K562 (cell line): ENCODE measurements at regions not wholly inside any gene's neighbourhood (a gene's known extent, or its start where the extent isn't known, plus 50 kb on each side); places are given as distances from the start of the nearest gene placed in this dataset.
A peak's percentile ranks its signal among the peaks of the same experiment; 100 is the strongest.

Source experiments
- ATAC-seq: fragments of 200-7000 bp; cut with Tn5 transposase; 3 replicates; pipeline ENCODE4 v1.9.1; 2020; ENCODE audit warnings: moderate library complexity
- BruUV-seq: library from RNA; stranded (reverse); fragments of 400-500 nt; replicated peaks from 2 replicates; lab custom pipeline; 2021; lab: Mats Ljungman, UMichigan
- CTCF ChIA-PET: fragments of 300-600 bp; formaldehyde crosslinking; extraction: SDS; loops from one replicate; lab custom pipeline; 2021; ENCODE audit warnings: low intra/inter-chr PET ratio; lab: Yijun Ruan, JAX
- POLR2A ChIA-PET: fragments of 300-600, 350-650 bp; sonication (Branson Sonifier 250); formaldehyde crosslinking; extraction: SDS; loops from one replicate; lab custom pipeline; 2021; ENCODE audit warnings: antibody characterized with exemption, inconsistent platforms; lab: Yijun Ruan, JAX
- DNase-seq, 4 experiments: peaks; one replicate each; pipeline versions ENCODE4 v3.0.0 to v3.0.0-alpha.2; 2011 to 2018; ENCODE audit warnings: low spot score in 3 of 4, mixed read lengths in 3 of 4; ENCODE audit errors: extremely low read depth in 1 of 4
- FAIRE-seq: peaks from 2 replicates; lab custom pipeline; 2011; peaks lifted over from hg19 to GRCh38; lab: Jason Lieb, UNC
- H2AFZ ChIP-seq: 2 replicates; pipeline ENCODE4 v1.6.0; 2011; ENCODE audit warnings: low read depth, low read length, control low read depth, inconsistent platforms
- H3K27ac ChIP-seq: fragments of 200-600 bp; 3 replicates; pipeline ENCODE4 v1.8.0; 2011; ENCODE audit warnings: low read depth, mild to moderate bottlenecking, control low read depth, inconsistent platforms, low read length, moderate library complexity, mixed read lengths; ENCODE audit errors: extremely low read depth
- H3K27me3 ChIP-seq, 2 experiments: fragments of 300-600 bp in 1 of 2; 2 replicates in 1 of 2; 3 replicates in 1 of 2; pipeline versions ENCODE4 v1.6.0 to v1.8.0; 2011; ENCODE audit warnings: inconsistent platforms in 2 of 2, low read length in 2 of 2, mild to moderate bottlenecking in 1 of 2, mixed read lengths in 1 of 2, moderate library complexity in 1 of 2; ENCODE audit not compliant: control insufficient read depth in 2 of 2, insufficient read depth in 2 of 2
- H3K36me3 ChIP-seq: fragments of 300-600 bp; 3 replicates; pipeline ENCODE4 v1.8.0; 2011; ENCODE audit warnings: mild to moderate bottlenecking, low read length, inconsistent platforms; ENCODE audit not compliant: control insufficient read depth, insufficient read depth
- H3K4me1 ChIP-seq, 2 experiments: fragments of 200-600 bp in 1 of 2; replicated peaks in 1 of 2; 2 replicates in 1 of 2; 3 replicates in 1 of 2; pipeline versions ENCODE4 v1.5.1 to v1.8.0; 2011; ENCODE audit warnings: inconsistent platforms in 2 of 2, low read length in 2 of 2, mild to moderate bottlenecking in 1 of 2, mixed read lengths in 1 of 2, moderate library complexity in 1 of 2; ENCODE audit not compliant: control insufficient read depth in 2 of 2, insufficient read depth in 2 of 2
- H3K4me2 ChIP-seq: 2 replicates; pipeline ENCODE4 v1.6.1; 2011; ENCODE audit warnings: low read length, control low read depth, inconsistent platforms, mixed read lengths; ENCODE audit not compliant: insufficient read depth
- H3K4me3 ChIP-seq: fragments of 200-600 bp; sonication (generic), shearing (Covaris generic); 2 replicates; pipeline ENCODE4 v1.5.1; 2016; ENCODE audit warnings: control low read depth, inconsistent platforms
- H3K79me2 ChIP-seq: fragments of 200-600 bp; 3 replicates; pipeline ENCODE4 v1.8.0; 2011; ENCODE audit warnings: low read length, inconsistent platforms; ENCODE audit not compliant: control insufficient read depth, insufficient read depth
- H3K9ac ChIP-seq, 2 experiments: 2 replicates each; pipeline versions ENCODE4 v1.6.0 to v1.6.1; 2011; ENCODE audit warnings: low read depth in 2 of 2, low read length in 2 of 2, control low read depth in 1 of 2, inconsistent platforms in 1 of 2, mild to moderate bottlenecking in 1 of 2, mixed read lengths in 1 of 2; ENCODE audit not compliant: insufficient read depth in 1 of 2
- H3K9me1 ChIP-seq: one replicate; pipeline ENCODE4 v1.6.0; 2011; ENCODE audit warnings: inconsistent platforms, mild to moderate bottlenecking, low read length, moderate library complexity; ENCODE audit not compliant: control insufficient read depth, insufficient read depth
- H3K9me3 ChIP-seq: replicated peaks from 2 replicates; pipeline ENCODE4 v1.5.1; 2011; ENCODE audit warnings: low read depth, low read length, inconsistent platforms; ENCODE audit not compliant: control insufficient read depth, insufficient read depth
- H4K20me1 ChIP-seq: replicated peaks from 2 replicates; pipeline ENCODE4 v1.6.1; 2011; ENCODE audit warnings: low read length, inconsistent platforms, mixed read lengths; ENCODE audit not compliant: control insufficient read depth, insufficient read depth
- BMI1 ChIP-seq: fragments of 150-350 bp; IDR thresholded peaks from 2 replicates; pipeline ENCODE4 v1.6.1; 2014; ENCODE audit warnings: low read length
- CBFA2T2 ChIP-seq: fragments of 450-650 bp; conservative IDR thresholded peaks from 2 replicates; pipeline ENCODE4 v1.6.1; 2017; ENCODE audit warnings: mild to moderate bottlenecking
- ESRRA ChIP-seq: fragments of 450-650 bp; IDR thresholded peaks from 2 replicates; pipeline ENCODE4 v1.6.1; 2014; ENCODE audit warnings: low read depth, mild to moderate bottlenecking, moderate library complexity, borderline replicate concordance
- FOS ChIP-seq: IDR thresholded peaks from 3 replicates; pipeline ENCODE4 v1.6.1; 2011; ENCODE audit not compliant: insufficient read length; ENCODE audit errors: extremely low read depth
- MCM5 ChIP-seq: fragments of 450-650 bp; IDR thresholded peaks from 2 replicates; pipeline ENCODE4 v1.6.1; 2016; ENCODE audit warnings: low read depth
- NFYB ChIP-seq: IDR thresholded peaks from 2 replicates; pipeline ENCODE4 v1.6.1; 2011; ENCODE audit warnings: mild to moderate bottlenecking, moderate library complexity; ENCODE audit not compliant: insufficient read length; ENCODE audit errors: extremely low read depth
- RAD51 ChIP-seq: fragments of 450-650 bp; IDR thresholded peaks from 2 replicates; pipeline ENCODE4 v1.7.1; 2016; ENCODE audit warnings: low read depth, mild to moderate bottlenecking, borderline replicate concordance
- RBM34 ChIP-seq: fragments of 200-400 bp; formaldehyde crosslinking; IDR thresholded peaks from 2 replicates; pipeline ENCODE4 v1.6.1; 2018; ENCODE audit warnings: low read length, borderline replicate concordance; ENCODE audit not compliant: insufficient read depth
- TFE3 ChIP-seq: fragments of 450-650 bp; formaldehyde crosslinking; IDR thresholded peaks from 2 replicates; pipeline ENCODE4 v1.4.0; 2020; ENCODE audit warnings: mild to moderate bottlenecking, mixed read lengths
- THAP7 ChIP-seq: fragments of 250-450 bp; sonication (Bioruptor Pico); IDR thresholded peaks from 2 replicates; pipeline ENCODE4 v1.5.0; 2021
- USF1 ChIP-seq: sonication (generic); formaldehyde crosslinking; IDR thresholded peaks from 2 replicates; pipeline ENCODE4 v1.9.0; 2022; ENCODE audit warnings: mild to moderate bottlenecking, missing genetic modification reagents
- ZNF23 ChIP-seq: fragments of 250-450 bp; sonication (Bioruptor Pico); IDR thresholded peaks from 2 replicates; pipeline ENCODE4 v1.4.0; 2020; ENCODE audit warnings: mild to moderate bottlenecking
- ZNF780A ChIP-seq: fragments of 250-450 bp; sonication (Bioruptor Pico); IDR thresholded peaks from 2 replicates; pipeline ENCODE4 v1.5.0; 2021; ENCODE audit warnings: mild to moderate bottlenecking
- whole genome bisulfite sequencing: fragments of 100-300 bp; shearing (Covaris generic); methylation state at CpG from one replicate; pipeline ENCODE4 v1.1.6; 2016; ENCODE audit warnings: low coverage, mixed read lengths; ENCODE audit not compliant: insufficient coverage; ENCODE audit errors: missing lambda C conversion rate; 5-methylcytosine and 5-hydroxymethylcytosine counted together
- in situ Hi-C: fragments of 300-500 bp; cut with MboI; formaldehyde crosslinking; loops from 4 replicates; pipeline ENCODE4 v1.15.0; 2018; ENCODE audit warnings: inconsistent platforms, mixed read lengths
- intact Hi-C: fragments of 100-400 bp; cut with micrococcal nuclease; formaldehyde crosslinking; loops from 2 replicates; pipeline ENCODE4 v1.14.2; 2022

GRCh38 chr16:86428729-86429517 lies 81.4 kb upstream of the FOXF1 start:
- no peak overlapping the region for H2AFZ ChIP-seq
- H3K4me3 ChIP-seq = no peak overlapping the region
- H4K20me1 ChIP-seq = no peaks in the 10 kb centered on the region
- under 1% methylated on average over 11 of the region's 12 CpGs for WGBS
- no peaks in the 10 kb centered on the region for H3K9me3 ChIP-seq
- ATAC-seq (0 out of 3 replicates have a peak, but pooled peaks have one; percentile 33), DNase-seq (peak; percentile 4 to 27 (median 26)), FAIRE-seq (no peak)
- H3K27ac ChIP-seq = no peak overlapping the region
- H3K79me2 ChIP-seq = no peaks in the 10 kb centered on the region
- ChIA-PET CTCF (no interaction called here), POLR2A (interaction anchor here (0.9 kb wide), 1 partner anchor 47 kb away, joined by 3 read pairs; no protein-coding TSS in a partner anchor)
- intact Hi-C loops = no loop called here
- no TSS peak for BruUV-seq
- no peaks in the 10 kb centered on the region for H3K9me1 ChIP-seq
- no peaks in the 10 kb centered on the region for H3K36me3 ChIP-seq
- no peak overlapping the region for H3K4me2 ChIP-seq
- no peak overlapping the region for H3K9ac ChIP-seq
- in situ Hi-C loops = no loop called here
- H3K4me1 ChIP-seq = no peaks in the 10 kb centered on the region; a peak in 1 of 5 replicates
- peaks cover 15 to 70% of the 10 kb centered on the region in 2 experiments; a peak in 4 of 5 replicates for H3K27me3 ChIP-seq
- no peak for TF ChIP-seq BMI1
- TF ChIP-seq TFE3 = peak; percentile 68
- no peak for TF ChIP-seq ZNF780A (CRISPR knock-in tag)
- TF ChIP-seq ESRRA = no peak
- TF ChIP-seq USF1 (CRISPR knock-in tag) = peak; percentile 71
- TF ChIP-seq CBFA2T2 = peak; percentile 16; the same call in 1 of the 2 replicates
- no peak for TF ChIP-seq RBM34
- TF ChIP-seq NFYB = peak; percentile 70
- no peak for TF ChIP-seq MCM5
- peak; percentile 22 for TF ChIP-seq FOS
- TF ChIP-seq ZNF23 (CRISPR knock-in tag) = no peak
- peak; percentile 86 for TF ChIP-seq RAD51
- TF ChIP-seq THAP7 = no peak
